ENCODE measurements at regions not wholly inside any gene's neighbourhood (a gene's known extent, or its start where the extent isn't known, plus 50 kb on each side); places are given as distances from the start of the nearest gene placed in this dataset.

- Histone ChIP-seq H3K4me1 (ENCODE audit: insufficient read depth, low read length, severe bottlenecking) (no peaks in the 10 kb centered on the region), H3K4me3 (ENCODE audit: low read depth, low read length, poor library complexity, severe bottlenecking) (no peak overlapping the region), H3F3A (ENCODE audit: insufficient read depth, low read length) (no peaks in the 10 kb centered on the region), H3K79me2 (ENCODE audit: insufficient read depth, low read length) (no peaks in the 10 kb centered on the region), H4K20me1 (ENCODE audit: insufficient read depth, low read length) (no peaks in the 10 kb centered on the region), H3K9me2 (ENCODE audit: low read depth, low read length) (no peaks in the 10 kb centered on the region), H3K36me3 (ENCODE audit: insufficient read depth, low read length) (no peaks in the 10 kb centered on the region), H3K27me3 (ENCODE audit: insufficient read depth, low read length) (no peaks in the 10 kb centered on the region), H3K9ac (ENCODE audit: low read length) (no peak overlapping the region), H3K4me2 (ENCODE audit: low read length) (no peak overlapping the region), H2AFZ (ENCODE audit: low read length) (no peak overlapping the region), H3K9me3 (ENCODE audit: low read length) (no peaks in the 10 kb centered on the region), H3K27ac (ENCODE audit: low read depth, low read length, poor library complexity, severe bottlenecking) (no peak overlapping the region)
- no peak for TF ChIP-seq EZH2 (IDR thresholded peaks at IDR 0.05; ENCODE audit: borderline replicate concordance, low read length)
- TF ChIP-seq, protein P1, sequence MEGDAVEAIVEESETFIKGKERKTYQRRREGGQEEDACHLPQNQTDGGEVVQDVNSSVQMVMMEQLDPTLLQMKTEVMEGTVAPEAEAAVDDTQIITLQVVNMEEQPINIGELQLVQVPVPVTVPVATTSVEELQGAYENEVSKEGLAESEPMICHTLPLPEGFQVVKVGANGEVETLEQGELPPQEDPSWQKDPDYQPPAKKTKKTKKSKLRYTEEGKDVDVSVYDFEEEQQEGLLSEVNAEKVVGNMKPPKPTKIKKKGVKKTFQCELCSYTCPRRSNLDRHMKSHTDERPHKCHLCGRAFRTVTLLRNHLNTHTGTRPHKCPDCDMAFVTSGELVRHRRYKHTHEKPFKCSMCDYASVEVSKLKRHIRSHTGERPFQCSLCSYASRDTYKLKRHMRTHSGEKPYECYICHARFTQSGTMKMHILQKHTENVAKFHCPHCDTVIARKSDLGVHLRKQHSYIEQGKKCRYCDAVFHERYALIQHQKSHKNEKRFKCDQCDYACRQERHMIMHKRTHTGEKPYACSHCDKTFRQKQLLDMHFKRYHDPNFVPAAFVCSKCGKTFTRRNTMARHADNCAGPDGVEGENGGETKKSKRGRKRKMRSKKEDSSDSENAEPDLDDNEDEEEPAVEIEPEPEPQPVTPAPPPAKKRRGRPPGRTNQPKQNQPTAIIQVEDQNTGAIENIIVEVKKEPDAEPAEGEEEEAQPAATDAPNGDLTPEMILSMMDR (IDR thresholded peaks at IDR 0.05; ENCODE audit: low read length) = no peak
Measured at GRCh38 chr7:108717781-108718180, 148.1 kb downstream of the DNAJB9 start.

DNA sequence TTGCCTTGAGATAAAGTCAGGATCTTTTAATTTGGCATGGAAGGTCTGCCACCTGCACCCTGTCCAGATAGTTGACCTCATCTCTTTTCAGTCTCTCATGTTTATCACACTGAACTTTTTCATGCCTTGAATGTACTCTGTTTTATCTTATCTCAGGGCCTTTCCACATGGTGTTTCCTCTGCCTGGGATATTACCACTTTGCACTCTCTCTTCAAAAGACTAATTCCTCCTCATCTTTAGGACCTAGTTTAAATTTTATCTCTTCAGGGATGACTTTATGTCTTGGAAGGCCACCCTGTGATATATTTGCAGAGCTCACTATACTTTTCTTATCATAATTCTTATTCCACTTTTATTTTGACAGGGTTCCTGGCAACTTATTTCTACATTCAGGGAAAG, 150.0 kb downstream of the DNAJB9 start:
- Histone ChIP-seq H3K4me3 (ENCODE audit: low read depth, low read length, poor library complexity, severe bottlenecking) (no peak overlapping the region), H3K9ac (ENCODE audit: low read length) (no peak overlapping the region), H3K4me2 (ENCODE audit: low read length) (no peak overlapping the region), H3F3A (ENCODE audit: insufficient read depth, low read length) (no peaks in the 10 kb centered on the region), H3K79me2 (ENCODE audit: insufficient read depth, low read length) (no peaks in the 10 kb centered on the region), H3K27me3 (ENCODE audit: insufficient read depth, low read length) (no peaks in the 10 kb centered on the region), H3K4me1 (ENCODE audit: insufficient read depth, low read length, severe bottlenecking) (no peaks in the 10 kb centered on the region), H3K9me2 (ENCODE audit: low read depth, low read length) (no peaks in the 10 kb centered on the region), H3K9me3 (ENCODE audit: low read length) (no peaks in the 10 kb centered on the region), H4K20me1 (ENCODE audit: insufficient read depth, low read length) (no peaks in the 10 kb centered on the region), H3K27ac (ENCODE audit: low read depth, low read length, poor library complexity, severe bottlenecking) (no peak overlapping the region), H3K36me3 (ENCODE audit: insufficient read depth, low read length) (no peaks in the 10 kb centered on the region), H2AFZ (ENCODE audit: low read length) (no peak overlapping the region)
- no peak for TF ChIP-seq EZH2 (IDR thresholded peaks at IDR 0.05; ENCODE audit: borderline replicate concordance, low read length)

GRCh38 chr7:108722561-108722960, 152.9 kb downstream of the DNAJB9 start:
- Histone ChIP-seq H3K36me3 (ENCODE audit: insufficient read depth, low read length) (no peaks in the 10 kb centered on the region), H2AFZ (ENCODE audit: low read length) (no peak overlapping the region), H3K27ac (ENCODE audit: low read depth, low read length, poor library complexity, severe bottlenecking) (no peak overlapping the region), H4K20me1 (ENCODE audit: insufficient read depth, low read length) (no peaks in the 10 kb centered on the region), H3K9me2 (ENCODE audit: low read depth, low read length) (no peaks in the 10 kb centered on the region), H3K79me2 (ENCODE audit: insufficient read depth, low read length) (no peaks in the 10 kb centered on the region), H3F3A (ENCODE audit: insufficient read depth, low read length) (no peaks in the 10 kb centered on the region), H3K9me3 (ENCODE audit: low read length) (no peaks in the 10 kb centered on the region), H3K4me3 (ENCODE audit: low read depth, low read length, poor library complexity, severe bottlenecking) (no peak overlapping the region), H3K9ac (ENCODE audit: low read length) (no peak overlapping the region), H3K27me3 (ENCODE audit: insufficient read depth, low read length) (no peaks in the 10 kb centered on the region), H3K4me2 (ENCODE audit: low read length) (no peak overlapping the region), H3K4me1 (ENCODE audit: insufficient read depth, low read length, severe bottlenecking) (no peaks in the 10 kb centered on the region)
- TF ChIP-seq, protein P1 (IDR thresholded peaks at IDR 0.05; ENCODE audit: low read length) = no peak
- TF ChIP-seq EZH2 (IDR thresholded peaks at IDR 0.05; ENCODE audit: borderline replicate concordance, low read length) = no peak

- Histone ChIP-seq H3K36me3 (ENCODE audit: insufficient read depth, low read length) (no peaks in the 10 kb centered on the region), H3K27me3 (ENCODE audit: insufficient read depth, low read length) (no peaks in the 10 kb centered on the region), H3F3A (ENCODE audit: insufficient read depth, low read length) (no peaks in the 10 kb centered on the region), H3K27ac (ENCODE audit: low read depth, low read length, poor library complexity, severe bottlenecking) (no peak overlapping the region), H3K9ac (ENCODE audit: low read length) (no peak overlapping the region), H3K9me3 (ENCODE audit: low read length) (no peaks in the 10 kb centered on the region), H2AFZ (ENCODE audit: low read length) (no peak overlapping the region), H4K20me1 (ENCODE audit: insufficient read depth, low read length) (no peaks in the 10 kb centered on the region), H3K79me2 (ENCODE audit: insufficient read depth, low read length) (no peaks in the 10 kb centered on the region), H3K4me3 (ENCODE audit: low read depth, low read length, poor library complexity, severe bottlenecking) (no peak overlapping the region), H3K9me2 (ENCODE audit: low read depth, low read length) (no peaks in the 10 kb centered on the region), H3K4me2 (ENCODE audit: low read length) (no peak overlapping the region), H3K4me1 (ENCODE audit: insufficient read depth, low read length, severe bottlenecking) (no peaks in the 10 kb centered on the region)
- TF ChIP-seq, protein P1 (IDR thresholded peaks at IDR 0.05; ENCODE audit: low read length) = no peak
- TF ChIP-seq EZH2 (IDR thresholded peaks at IDR 0.05; ENCODE audit: borderline replicate concordance, low read length) = no peak
Measured at GRCh38 chr7:108723381-108723814, 153.7 kb downstream of the DNAJB9 start.
